ENCODE measurements at regions not wholly inside any gene's neighbourhood (a gene's known extent, or its start where the extent isn't known, plus 50 kb on each side); places are given as distances from the start of the nearest gene placed in this dataset.
A peak's percentile ranks its signal among the peaks of the same experiment; 100 is the strongest.
"Not testable (repeated sequence)": the region's sequence is repeated elsewhere in the genome, so short reads cannot be mapped to it uniquely, and the experiment has no call there.

DNA sequence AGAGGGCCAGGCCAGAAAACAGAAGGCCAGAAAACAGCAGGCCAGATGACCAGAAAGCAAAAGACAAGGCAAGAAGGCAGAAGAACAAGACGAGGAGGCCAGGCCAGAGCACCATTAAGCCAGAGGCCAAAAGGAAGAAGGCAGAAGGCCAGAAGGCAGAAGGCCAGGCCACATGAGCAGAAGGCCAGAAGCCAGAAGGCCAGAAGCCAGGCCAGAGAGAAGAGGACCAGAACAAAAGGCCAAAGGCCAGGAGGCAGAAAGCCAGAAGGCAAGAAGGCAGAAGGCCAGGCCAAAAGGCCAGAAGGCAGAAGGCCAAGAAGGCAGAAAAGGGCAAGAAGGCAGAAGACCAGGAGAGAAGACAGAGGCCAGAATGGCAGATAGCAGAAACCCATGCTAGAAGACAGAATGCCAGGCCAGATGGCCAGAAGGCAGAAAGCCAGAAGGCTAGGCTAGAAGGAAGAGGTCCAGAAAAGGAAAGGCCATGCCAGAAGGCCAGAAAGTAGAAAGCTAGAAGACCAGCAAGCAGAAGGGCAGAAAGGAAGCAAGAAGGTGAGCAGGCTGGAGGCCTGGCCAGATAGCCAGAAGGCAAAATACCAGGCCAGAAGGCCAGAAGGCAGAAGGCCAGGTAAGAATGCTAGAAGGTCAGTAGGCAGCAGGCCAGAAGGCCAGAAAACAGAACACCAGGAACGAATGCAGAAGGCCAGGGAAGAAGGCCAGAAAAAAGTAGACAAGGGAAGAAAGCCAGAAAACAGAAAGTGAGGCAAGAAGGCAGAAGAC lies 187.6 kb downstream of the TUBA3C start:
- no peak for DNase-seq

DNA sequence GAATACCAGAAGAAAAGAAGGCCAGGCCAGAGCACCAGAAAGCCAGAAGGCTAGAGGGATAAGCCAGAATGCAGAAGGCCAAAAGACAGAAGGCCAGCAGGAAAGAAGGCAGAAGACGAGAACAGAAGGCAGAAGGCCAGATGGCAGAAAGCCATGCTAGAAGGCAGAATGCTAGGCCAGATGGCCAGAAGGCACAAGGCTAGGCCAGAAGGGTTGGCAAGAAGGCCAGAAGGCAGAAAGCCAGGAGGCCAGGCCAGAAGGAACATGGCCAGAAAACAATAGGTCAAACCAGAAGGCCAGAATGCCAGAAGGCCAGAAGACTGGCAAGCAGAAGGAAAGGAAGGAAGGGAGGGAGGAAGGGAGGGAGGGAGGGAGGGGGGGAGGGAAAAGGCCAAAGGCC lies 188.8 kb downstream of the TUBA3C start:
- DNase-seq = no peak

DNA sequence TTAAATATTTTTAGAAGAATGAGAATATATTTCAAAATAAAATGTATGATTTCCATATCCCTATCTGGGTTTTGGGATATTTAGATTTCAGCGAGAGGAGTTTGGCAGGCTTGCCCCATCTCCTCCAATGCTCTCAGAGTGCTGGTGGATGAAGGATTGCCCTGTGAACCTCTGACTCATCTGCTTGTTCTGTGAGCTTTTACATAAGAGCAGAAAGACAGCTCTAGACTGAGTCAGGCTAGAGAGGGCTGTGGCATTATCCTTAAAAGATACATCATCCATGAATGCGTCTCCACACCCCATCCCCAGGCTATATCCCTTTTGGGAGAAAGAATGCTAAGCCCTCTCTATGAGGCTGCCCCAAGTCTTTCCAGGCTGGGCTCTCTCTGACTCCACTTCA lies 190.6 kb downstream of the TUBA3C start:
- peak in 1 of 56 donors; percentile 7 for DNase-seq

DNA sequence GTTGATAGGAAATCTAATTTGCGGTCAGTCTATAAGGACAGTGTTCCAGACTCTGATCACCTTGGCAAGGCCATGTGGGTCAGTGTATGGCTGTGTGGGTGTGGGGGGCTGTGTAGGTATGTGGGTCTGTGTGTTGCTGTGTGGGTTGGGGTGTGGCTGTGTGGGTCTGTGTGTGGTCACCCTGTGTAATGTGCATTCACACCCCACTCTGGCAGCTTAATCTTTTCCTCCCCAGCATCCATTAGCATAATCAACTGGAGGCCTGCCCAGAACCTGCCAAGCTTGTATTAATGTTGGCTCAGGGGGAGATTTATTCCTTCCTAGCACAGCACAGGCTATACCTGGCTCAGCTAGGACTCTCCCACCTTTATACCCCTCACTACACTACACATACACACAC lies 203.2 kb downstream of the TUBA3C start:
- DNase-seq = no peak

DNA sequence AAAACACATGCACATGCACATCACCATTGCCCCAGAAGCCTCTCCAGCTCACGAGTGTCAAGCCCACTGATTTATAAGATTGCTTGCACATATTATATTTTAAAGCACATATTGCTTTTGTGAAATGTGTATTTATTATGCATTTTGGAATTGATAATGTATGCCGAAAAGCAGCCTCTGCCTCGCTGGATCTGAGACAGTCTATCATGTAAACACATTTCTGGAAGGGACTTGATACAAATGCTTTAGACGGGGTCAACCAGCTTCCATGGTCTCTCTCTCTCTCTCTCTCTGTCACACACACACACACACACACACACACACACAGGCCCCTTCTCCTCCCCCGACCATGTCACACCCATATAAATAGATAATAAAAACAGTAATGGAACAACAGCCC lies 203.8 kb downstream of the TUBA3C start:
- DNase-seq = no peak

DNA sequence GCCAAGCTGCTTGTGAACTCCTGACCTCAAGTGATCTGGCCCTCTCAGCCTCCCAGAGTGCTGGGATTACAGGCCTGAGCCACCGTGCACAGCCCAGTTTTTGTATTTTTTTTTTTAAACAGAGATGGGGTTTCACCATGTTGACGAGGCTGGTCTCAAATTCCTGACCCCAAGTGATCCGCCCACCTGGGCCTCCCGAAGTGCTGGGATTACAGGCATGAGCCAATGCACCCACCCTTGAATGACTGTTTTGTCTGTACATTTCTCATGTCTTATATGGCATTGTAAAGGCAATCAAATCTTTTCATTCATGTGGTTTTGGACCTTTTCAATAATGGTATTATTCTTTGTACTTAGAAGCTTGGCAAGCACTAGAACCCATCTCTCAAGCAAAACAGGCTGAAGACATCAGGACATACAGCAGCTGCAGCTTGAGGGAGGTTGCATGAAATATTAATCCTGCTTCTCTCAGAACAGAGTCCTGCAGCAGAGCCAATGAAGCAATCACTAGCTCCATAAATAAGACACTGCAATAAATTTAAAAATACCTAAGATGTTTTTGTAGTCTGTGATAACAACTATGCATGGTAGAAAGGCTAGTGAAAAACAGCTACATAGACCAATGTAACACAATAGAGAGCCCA lies 209.9 kb downstream of the TUBA3C start:
- DNase-seq = no peak

DNA sequence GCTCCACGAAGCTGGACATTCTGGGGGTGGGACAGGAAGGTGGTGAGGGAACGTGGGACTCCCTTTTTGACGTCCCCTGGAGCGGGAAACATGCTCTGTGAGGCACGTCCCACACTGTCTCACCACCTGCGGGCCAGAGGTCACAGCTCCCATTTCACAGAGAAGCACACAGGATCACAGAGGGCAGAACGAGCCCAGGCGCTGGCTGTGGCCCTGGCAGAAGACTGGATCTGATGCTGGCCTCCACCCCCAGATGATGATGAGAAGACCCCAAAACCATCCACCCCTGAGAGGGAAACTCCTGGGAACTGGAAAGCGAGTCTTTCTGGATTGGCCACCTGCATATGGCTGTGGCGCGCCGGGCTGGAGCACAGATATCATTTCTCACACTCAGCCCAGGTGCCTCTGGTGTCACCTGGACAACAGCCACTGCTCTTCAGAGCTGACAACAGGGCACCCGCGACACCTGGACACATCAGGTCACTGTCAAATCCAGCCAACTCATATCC lies 216.2 kb downstream of the TUBA3C start:
- no peak for DNase-seq

DNA sequence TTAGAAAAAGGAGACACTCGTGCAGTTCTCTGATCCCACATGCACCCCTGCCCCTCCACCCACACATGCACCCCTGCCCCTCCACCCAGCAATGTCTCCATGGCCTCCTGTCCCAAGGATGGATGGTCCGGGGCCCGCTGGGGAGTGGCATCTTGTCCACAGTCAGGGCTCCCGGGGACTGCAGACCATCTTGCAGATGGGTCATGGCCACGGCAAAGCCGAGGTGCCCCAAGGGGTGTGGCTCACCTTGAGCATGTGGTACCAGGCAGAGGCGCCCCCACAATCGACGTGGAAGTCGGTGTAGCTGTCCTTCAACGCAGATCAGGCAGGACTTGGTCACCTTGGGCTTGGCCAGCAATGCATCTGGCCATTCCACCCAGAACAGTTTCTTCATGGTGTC lies 216.7 kb downstream of the TUBA3C start:
- DNase-seq = no peak

DNA sequence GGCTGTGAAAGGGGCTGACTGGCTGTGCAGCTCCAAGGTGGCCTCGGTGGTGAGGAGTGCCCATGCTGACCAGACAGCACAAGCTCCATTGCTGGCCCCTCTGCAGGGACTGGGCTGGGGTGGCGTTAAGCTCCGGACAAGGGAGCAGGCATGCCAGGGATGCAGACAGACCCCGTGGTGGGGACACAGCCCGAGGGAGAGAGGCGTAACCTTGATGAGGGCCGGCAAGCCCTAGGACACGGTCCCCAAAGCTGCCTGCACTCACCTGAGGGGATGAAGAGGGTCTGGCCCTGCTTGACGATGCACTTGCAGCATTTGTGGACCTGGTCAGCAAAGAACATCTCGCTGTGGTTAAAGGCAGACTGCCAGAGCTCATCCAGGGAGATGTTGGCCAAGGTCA lies 217.9 kb downstream of the TUBA3C start:
- not testable (repeated sequence) for DNase-seq

DNA sequence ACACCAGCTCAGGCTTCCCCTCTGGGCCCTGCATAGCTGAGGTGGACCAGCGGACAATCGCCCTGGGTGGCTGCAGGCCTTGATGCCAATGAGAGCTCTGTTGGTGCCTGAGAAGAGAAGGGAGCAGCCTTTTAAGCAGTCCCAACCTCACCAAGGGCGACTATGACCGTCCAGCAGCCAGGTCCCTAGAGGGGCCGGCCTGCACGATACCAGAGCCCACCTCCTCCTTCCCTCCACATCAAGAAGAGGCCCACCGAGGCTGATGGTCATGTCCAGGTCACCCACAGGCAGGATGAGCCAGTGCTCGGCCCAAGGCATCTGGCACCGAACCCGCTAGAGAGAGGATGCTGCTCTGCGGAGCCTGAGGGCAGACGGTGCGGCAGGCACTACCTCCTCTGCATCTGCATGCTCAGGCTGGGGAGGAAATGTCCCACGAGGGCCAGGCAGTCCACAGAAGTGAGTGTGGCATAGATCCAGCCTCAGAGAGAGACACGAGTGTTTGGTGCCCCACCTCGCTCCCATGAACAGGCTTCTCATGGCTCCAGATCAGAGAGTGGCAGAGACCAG lies 219.4 kb downstream of the TUBA3C start:
- DNase-seq = no peak

DNA sequence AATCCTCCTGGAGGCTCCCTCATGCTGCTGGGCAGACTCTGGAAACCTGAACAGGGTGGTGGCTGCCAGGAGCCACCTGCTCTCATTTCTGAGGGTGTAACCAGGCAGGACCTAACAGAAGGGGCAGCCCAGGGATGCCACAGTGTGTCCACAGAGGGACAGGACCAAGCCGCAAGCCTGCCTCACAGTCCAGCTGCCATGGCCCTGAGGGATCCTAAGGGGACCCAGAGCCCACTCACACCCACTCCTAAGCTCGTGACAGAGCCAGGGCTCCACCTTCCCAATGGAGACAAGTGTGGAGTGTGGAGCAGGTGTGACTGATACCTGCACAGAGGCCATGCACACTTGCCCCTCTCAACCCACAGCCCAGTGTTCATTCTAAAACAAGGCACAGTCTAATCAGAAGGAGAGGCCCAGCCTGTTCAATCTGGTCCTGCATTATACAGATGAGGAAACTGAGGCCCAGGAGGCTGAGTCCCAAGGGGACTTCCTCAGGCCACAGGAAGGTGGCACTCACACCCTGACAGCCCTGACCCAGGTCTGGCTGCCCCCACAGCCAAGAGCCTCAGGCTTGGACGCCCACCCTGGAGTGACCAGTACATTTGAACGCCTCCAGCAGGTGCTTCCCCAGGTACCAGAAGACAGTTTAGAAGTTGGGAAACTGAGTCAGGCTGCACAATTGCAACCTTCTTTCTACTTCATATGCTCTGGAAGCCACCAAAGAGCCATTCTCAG lies 220.1 kb downstream of the TUBA3C start:
- no peak for DNase-seq

DNA sequence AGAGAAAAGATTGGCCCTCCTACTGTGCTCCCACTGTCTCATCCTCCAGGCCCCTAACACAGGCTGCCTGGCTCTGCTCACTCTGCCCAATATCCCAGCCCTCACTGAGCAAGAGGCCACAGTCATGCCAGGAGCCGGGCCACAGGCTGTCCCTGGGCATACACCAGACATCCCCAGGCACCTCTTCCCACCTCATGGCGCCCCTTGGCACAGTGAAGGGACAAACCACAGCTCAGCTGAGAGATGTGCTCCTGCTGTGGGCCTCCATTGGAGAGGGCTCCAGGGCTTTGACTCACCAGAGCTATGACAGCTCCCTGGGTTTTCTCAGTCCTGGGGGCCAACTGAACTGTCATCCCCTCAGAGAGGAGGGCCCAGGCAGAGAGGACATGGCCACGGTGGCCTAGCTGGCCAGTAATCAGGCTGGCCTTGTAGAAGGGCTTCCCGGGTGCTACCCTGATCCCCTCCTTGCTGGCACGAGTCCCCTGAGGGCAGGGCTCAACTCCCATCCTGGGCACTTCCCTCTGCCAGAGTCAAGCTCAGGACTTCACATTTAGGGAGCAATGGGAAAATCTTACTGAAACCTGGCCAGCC lies 220.9 kb downstream of the TUBA3C start:
- no peak for DNase-seq

DNA sequence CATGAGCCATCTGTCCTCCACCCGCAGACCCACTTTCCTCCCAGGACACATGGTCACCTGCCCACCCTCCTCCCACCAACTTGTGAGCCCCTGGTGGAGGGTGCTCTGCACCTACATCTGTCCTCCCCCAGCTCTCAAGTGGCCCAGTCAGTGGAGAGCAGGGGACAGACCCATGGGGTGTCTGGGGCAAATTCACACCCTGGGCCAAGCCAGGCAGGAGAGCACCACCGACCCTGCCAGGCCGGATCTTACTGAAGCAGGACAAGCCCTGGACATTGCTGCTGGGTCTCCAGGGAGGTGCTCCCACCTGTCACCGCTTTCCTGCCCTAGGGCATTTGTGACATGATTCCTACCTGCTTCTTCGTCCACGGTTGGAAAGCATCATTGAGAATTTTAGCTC lies 221.6 kb downstream of the TUBA3C start:
- DNase-seq = no peak

DNA sequence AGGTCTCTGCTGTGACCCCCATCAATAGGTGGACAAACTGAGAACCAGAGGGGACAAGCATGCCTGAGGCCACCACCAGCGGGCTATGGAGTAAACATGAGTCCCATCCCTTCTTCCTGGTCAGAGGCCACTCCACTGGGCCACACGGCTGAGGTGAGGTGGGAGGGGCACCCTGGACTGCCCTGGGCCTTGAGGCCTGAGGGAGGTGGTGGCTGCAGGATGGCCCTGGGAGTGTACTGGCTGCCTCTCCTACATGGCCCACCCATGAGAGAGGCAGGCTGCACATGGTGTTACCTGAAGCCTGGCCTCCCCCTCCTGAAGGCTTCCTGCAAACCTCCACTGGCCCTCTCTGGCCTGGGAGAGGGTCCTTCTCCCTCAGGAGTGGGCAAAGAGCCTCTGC lies 222.4 kb downstream of the TUBA3C start:
- no peak for DNase-seq

DNA sequence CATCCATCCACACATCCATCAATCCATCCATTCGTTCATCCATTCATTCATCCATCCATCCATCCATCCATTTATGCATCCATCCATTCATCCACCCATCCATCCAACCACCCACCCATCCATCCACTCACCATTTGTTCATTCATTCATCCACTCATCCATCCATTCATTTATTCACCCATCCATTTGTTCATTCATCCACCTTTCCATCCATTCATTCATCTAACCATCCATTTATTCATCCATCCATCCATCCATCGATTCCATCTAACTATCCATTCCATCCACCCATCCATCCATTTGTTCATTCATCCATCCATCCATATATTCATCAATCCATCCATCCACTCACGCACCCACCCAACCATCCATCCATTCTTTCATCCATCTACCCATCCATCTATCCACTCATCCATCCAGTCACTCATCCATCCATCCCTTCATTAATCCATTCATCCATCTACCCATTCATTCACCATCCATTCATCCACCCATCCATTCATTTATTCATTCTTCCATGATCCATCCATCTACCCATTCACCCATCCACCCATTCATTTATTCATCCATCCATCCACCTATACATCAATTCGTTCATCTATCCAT lies 225.0 kb downstream of the TUBA3C start:
- DNase-seq = no peak

DNA sequence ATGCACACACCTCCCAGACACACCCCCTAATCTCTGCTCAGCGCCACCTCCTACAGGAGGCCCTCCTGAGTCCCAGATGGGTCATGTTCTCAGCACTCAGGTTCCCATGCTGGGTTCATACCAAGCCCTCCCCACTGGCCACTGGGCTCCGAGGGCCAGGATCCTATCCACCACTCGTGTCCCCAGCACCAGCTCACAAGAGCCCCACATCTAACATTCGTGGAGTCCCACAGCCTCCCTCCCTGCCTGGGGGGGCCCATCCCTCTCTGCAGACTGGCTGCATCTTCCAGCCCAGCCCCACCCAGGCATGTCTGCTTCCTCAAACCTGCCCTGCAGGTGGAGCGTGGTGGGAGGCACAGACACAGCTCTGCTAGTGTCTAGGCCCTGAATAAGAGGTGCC lies 227.4 kb downstream of the TUBA3C start:
- no peak for DNase-seq

DNA sequence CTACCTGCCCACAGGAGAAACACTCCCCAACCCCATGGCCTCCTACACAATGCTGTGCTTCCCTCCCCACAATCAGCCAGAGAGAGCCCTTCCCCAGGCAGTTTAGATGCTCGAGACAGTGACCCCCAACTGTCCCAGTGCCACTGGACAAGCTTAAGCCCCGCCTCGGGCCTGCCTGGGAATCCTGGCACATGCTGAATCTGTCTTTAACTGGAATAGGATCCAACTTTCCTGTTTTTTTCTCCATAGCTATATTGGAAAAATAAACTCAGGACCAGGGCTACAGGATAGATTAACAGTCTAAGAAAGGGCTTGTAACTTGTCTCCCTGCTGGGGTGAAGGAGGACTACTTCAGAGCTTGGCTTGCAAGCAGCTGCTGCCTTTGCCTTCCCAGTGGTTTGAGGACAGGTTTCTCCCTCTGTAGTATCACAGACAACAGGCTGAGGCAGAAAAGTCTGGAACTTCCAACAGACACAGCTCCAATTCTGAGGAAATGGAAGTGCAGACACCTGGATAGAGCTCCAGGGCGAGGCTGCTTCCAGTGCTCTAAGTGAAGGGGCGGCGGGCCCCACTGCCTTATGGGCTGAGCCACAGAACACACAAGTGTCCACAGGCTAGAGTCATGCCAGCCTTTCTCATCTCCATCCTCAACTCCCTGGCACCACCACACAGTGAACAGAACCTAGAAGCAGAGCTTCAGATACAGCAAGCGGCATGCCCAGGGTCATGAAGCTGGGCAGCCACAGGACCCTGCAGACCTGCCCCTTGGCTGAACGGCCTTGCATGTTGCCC lies 228.3 kb downstream of the TUBA3C start:
- DNase-seq = no peak

DNA sequence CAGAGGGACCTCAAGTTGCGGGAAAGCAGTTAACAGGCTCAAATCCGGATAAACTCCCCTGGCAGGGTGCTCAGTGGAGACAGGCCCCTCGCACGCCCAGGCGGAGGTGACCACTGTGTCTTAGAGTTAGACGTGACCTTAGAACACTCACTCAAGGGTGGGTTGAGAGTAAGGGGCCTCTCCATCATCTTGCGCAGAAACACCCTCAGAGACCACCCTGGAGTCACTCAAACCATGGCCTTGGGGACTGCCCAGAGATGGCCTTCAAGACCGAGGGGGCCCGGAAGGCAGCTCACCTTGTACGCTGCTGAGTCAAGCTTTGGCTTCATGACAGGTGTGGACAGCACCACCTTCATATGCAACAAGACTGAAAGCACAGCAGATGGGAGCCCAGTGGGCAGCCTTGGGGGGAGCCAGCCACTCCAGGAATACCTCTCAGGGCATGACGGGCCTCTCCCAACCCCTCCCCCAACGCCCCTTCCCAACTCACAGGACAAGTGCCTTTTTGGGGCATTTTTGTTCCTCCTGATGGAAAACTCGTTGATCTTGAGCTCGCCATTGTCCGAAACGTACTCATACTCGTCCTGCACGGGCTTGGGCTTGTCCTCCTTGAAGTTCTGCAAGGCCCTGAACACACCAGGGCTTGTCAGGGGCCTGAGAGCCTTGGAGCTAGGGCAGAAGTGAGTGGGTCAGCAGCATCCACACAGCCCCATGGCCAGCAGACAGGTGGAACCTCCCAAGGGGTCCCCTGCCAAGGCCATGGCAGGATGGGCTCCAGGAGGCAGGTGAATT lies 229.2 kb downstream of the TUBA3C start:
- no peak for DNase-seq

DNA sequence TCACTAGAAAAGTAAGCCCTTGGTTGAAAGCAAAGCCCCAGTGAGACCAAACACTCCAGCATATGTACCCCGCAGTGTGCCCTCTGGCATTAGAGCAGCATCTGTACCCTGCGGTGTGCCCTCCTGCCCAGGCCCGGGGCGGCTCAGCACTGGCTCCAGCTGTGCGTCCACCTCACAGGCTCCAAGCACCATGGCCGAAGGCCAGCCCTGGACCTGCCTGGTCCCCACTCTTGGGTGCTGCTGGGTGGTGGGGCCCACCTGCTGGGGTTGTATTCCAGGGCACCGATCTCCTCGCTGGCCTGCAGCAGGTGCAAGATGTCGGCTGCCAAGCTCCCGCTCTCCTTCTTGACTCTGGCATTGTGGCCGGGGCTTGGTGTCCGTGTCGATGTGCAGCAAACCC lies 230.2 kb downstream of the TUBA3C start:
- DNase-seq = no peak

DNA sequence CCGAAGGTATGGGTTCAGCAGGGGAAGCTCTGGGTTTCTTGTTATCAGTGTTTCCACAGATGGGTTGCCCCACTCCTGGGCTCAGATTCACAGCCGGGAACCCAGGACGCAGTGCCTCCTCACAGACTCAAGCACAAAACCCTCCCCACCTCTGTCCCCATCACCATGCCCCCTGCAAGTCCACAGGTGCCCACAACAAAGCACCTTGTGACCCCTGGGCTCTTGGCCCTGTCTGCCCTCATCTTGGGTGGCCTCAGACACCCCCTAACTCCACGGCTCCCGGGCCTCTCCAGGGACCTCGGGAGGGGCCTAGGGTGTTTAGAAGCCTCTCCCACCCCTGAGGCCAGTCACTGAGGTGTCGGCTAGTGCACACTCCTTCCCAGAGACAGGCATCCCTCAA lies 231.7 kb downstream of the TUBA3C start:
- no peak for DNase-seq
